GM12878 (cell line): ENCODE measurements at regions not wholly inside any gene's neighbourhood (a gene's known extent, or its start where the extent isn't known, plus 50 kb on each side); places are given as distances from the start of the nearest gene placed in this dataset.

ENCODE experiments used
- ATF3 ChIP-seq: IDR thresholded peaks from 2 replicates; pipeline ENCODE4 v1.6.1; 2011; ENCODE audit warnings: low read depth, mild to moderate bottlenecking, low read length, moderate library complexity, borderline replicate concordance; ENCODE audit errors: extremely low read depth
- CTCF ChIP-seq, 3 experiments: IDR thresholded peaks in 2 of 3; conservative IDR thresholded peaks in 1 of 3; 2 replicates each; pipeline ENCODE4 v1.5.1; 2011; ENCODE audit warnings: low read depth in 3 of 3, low read length in 3 of 3, mild to moderate bottlenecking in 3 of 3, control low read depth in 2 of 3, moderate library complexity in 2 of 3, inconsistent platforms in 1 of 3, mixed read lengths in 1 of 3; ENCODE audit not compliant: control insufficient read depth in 2 of 3, insufficient read depth in 1 of 3; ENCODE audit errors: extremely low read depth in 1 of 3
- CUX1 ChIP-seq: IDR thresholded peaks from 2 replicates; pipeline ENCODE4 v1.6.1; 2012; ENCODE audit warnings: improper control_type of control experiment, low read depth, low read length; ENCODE audit not compliant: insufficient replicate concordance
- GABPA ChIP-seq: IDR thresholded peaks from 2 replicates; pipeline ENCODE4 v1.6.1; 2014; ENCODE audit warnings: antibody characterized with exemption, low read depth, mild to moderate bottlenecking, inconsistent platforms
- HCFC1 ChIP-seq: fragments of 150-350 bp; IDR thresholded peaks from 2 replicates; pipeline ENCODE4 v1.6.1; 2014; ENCODE audit warnings: low read length
- IRF3 ChIP-seq: fragments of 450-650 bp; IDR thresholded peaks from 2 replicates; pipeline ENCODE4 v1.6.1; 2014; ENCODE audit warnings: mild to moderate bottlenecking
- JUNB ChIP-seq: IDR thresholded peaks from 2 replicates; pipeline ENCODE4 v1.6.1; 2016; ENCODE audit warnings: antibody characterized with exemption, mild to moderate bottlenecking
- POLR2A ChIP-seq: IDR thresholded peaks from 2 replicates; pipeline ENCODE4 v1.6.1; 2011; ENCODE audit warnings: low read depth, mild to moderate bottlenecking, low read length
- ZBTB33 ChIP-seq: fragments of 450-650 bp; IDR thresholded peaks from 2 replicates; pipeline ENCODE4 v1.6.1; 2017; ENCODE audit warnings: mild to moderate bottlenecking
- ZNF592 ChIP-seq: fragments of 450-650 bp; IDR thresholded peaks from 2 replicates; pipeline ENCODE4 v1.6.1; 2017; ENCODE audit warnings: mild to moderate bottlenecking, moderate library complexity

- TF ChIP-seq IRF3 (no peak), GABPA (no peak), HCFC1 (no peak), CTCF (IDR thresholded peaks at IDR 0.05 in 2 of 3, conservative IDR thresholded peaks at IDR 0.05 in 1 of 3; ENCODE audit: control insufficient read depth in 2 of 3, extremely low read depth in 1 of 3, insufficient read depth in 1 of 3, low read depth in 3 of 3, low read length in 3 of 3) (no peak), ZBTB33 (no peak), JUNB (no peak), ZNF592 (no peak), CUX1 (no peak), ATF3 (no peak), POLR2A (no peak)
Observed at GRCh38 chr15:97875513-97876280, 84.8 kb upstream of the ARRDC4 start.
